WTC11 (cell line): ENCODE measurements at regions not wholly inside any gene's neighbourhood (a gene's known extent, or its start where the extent isn't known, plus 50 kb on each side); places are given as distances from the start of the nearest gene placed in this dataset.

ENCODE experiments used
- CTCF ChIP-seq: fragments of 200-600 bp; IDR thresholded peaks from 2 replicates; pipeline ENCODE4 v1.8.0; 2022; ENCODE audit warnings: antibody characterized with exemption
- MAX ChIP-seq: sonication (generic); formaldehyde crosslinking; IDR thresholded peaks from 2 replicates; pipeline ENCODE4 v1.8.0; 2022; ENCODE audit warnings: mild to moderate bottlenecking, missing genetic modification reagents
- PREB ChIP-seq: sonication (generic); formaldehyde crosslinking; IDR thresholded peaks from 2 replicates; pipeline ENCODE4 v1.8.1; 2022; ENCODE audit warnings: mild to moderate bottlenecking, missing genetic modification reagents, moderate library complexity, borderline replicate concordance
- SP1 ChIP-seq: sonication (generic); formaldehyde crosslinking; conservative IDR thresholded peaks from 2 replicates; pipeline ENCODE4 v1.8.1; 2022; ENCODE audit warnings: missing genetic modification reagents

GRCh38 chr11:41955635-41956400 lies 496.4 kb upstream of the LRRC4C start:
- TF ChIP-seq SP1 = no peak
- TF ChIP-seq CTCF = no peak
- no peak for TF ChIP-seq MAX (CRISPR knock-in tag)
- no peak for TF ChIP-seq PREB
